HepG2 (cell line): ENCODE measurements at regions not wholly inside any gene's neighbourhood (a gene's known extent, or its start where the extent isn't known, plus 50 kb on each side); places are given as distances from the start of the nearest gene placed in this dataset.

Source experiments
- ATAC-seq: fragments of 200-7000 bp; cut with Tn5 transposase; 3 replicates; pipeline ENCODE4 v1.9.1; 2020; ENCODE audit warnings: mild to moderate bottlenecking, moderate library complexity
- BruUV-seq: library from RNA; stranded (reverse); fragments of 400-500 nt; replicated peaks from 2 replicates; lab custom pipeline; 2021; lab: Mats Ljungman, UMichigan
- CTCF ChIA-PET: fragments of 300-600 bp; formaldehyde crosslinking; extraction: SDS; loops from one replicate; lab custom pipeline; 2021; ENCODE audit warnings: low total read pairs, inconsistent platforms, low intra/inter-chr PET ratio; lab: Yijun Ruan, JAX
- POLR2A ChIA-PET: fragments of 350-600 bp; sonication (Branson Sonifier 250); formaldehyde crosslinking; loops from one replicate; lab custom pipeline; 2020; ENCODE audit warnings: antibody characterized with exemption, inconsistent platforms; lab: Yijun Ruan, JAX
- DNase-seq: peaks from one replicate; pipeline ENCODE4 v3.0.0-alpha.2; 2015; ENCODE audit warnings: low spot score
- FAIRE-seq: peaks from 3 replicates; lab custom pipeline; 2011; peaks lifted over from hg19 to GRCh38; lab: Jason Lieb, UNC
- H2AFZ ChIP-seq: one replicate; pipeline ENCODE4 v1.6.1; 2011; ENCODE audit warnings: low read length, inconsistent platforms
- H3K27ac ChIP-seq: fragments of 300-600 bp; 3 replicates; pipeline ENCODE4 v1.8.0; 2011; ENCODE audit warnings: mixed run types, mild to moderate bottlenecking, mixed read lengths, low read length, inconsistent platforms; ENCODE audit not compliant: insufficient read depth; ENCODE audit errors: extremely low read length
- H3K27me3 ChIP-seq, 2 experiments: fragments of 200-600 bp in 1 of 2; 2 replicates in 1 of 2; 3 replicates in 1 of 2; pipeline versions ENCODE4 v1.6.0 to v1.8.0; 2011; ENCODE audit warnings: low read length in 2 of 2, mild to moderate bottlenecking in 2 of 2, moderate library complexity in 2 of 2, inconsistent platforms in 1 of 2; ENCODE audit not compliant: insufficient read depth in 2 of 2, control insufficient read depth in 1 of 2
- H3K36me3 ChIP-seq, 2 experiments: fragments of 200-600 bp in 1 of 2; replicated peaks in 1 of 2; 2 replicates in 1 of 2; 3 replicates in 1 of 2; pipeline versions ENCODE4 v1.5.1 to v1.8.0; 2011; ENCODE audit warnings: low read length in 2 of 2, inconsistent platforms in 1 of 2; ENCODE audit not compliant: insufficient read depth in 2 of 2, control insufficient read depth in 1 of 2
- H3K4me1 ChIP-seq: 2 replicates; pipeline ENCODE4 v1.5.1; 2012; ENCODE audit warnings: low read length, inconsistent platforms; ENCODE audit not compliant: insufficient read depth
- H3K4me2 ChIP-seq: 2 replicates; pipeline ENCODE4 v1.6.0; 2011; ENCODE audit warnings: low read depth, low read length, inconsistent platforms
- H3K4me3 ChIP-seq, 3 experiments: fragments of 200-600 bp in 1 of 3; sonication (generic), shearing (Covaris generic) in 1 of 3; replicated peaks in 1 of 3; 2 replicates each; pipeline ENCODE4 v1.5.1; 2011 to 2016; ENCODE audit warnings: low read length in 3 of 3, inconsistent platforms in 2 of 3, low read depth in 2 of 3, mild to moderate bottlenecking in 2 of 3, control low read depth in 1 of 3, mixed read lengths in 1 of 3; ENCODE audit not compliant: insufficient read depth in 1 of 3
- H3K79me2 ChIP-seq: one replicate; pipeline ENCODE4 v1.6.1; 2011; ENCODE audit warnings: low read length, inconsistent platforms; ENCODE audit not compliant: insufficient read depth
- H3K9ac ChIP-seq: 2 replicates; pipeline ENCODE4 v1.6.0; 2011; ENCODE audit warnings: mild to moderate bottlenecking, low read depth, low read length, inconsistent platforms; ENCODE audit not compliant: insufficient read depth
- H3K9me3 ChIP-seq: 2 replicates; pipeline ENCODE4 v1.5.1; 2012; ENCODE audit warnings: mild to moderate bottlenecking, low read length
- H4K20me1 ChIP-seq: 2 replicates; pipeline ENCODE4 v1.6.0; 2011; ENCODE audit warnings: inconsistent platforms, mild to moderate bottlenecking, low read length, moderate library complexity; ENCODE audit not compliant: insufficient read depth
- CENPX ChIP-seq: sonication (generic); formaldehyde crosslinking; IDR thresholded peaks from 2 replicates; pipeline ENCODE4 v1.9.0; 2021; ENCODE audit warnings: mild to moderate bottlenecking, missing genetic modification reagents, moderate library complexity
- CREB1 ChIP-seq, 2 experiments: fragments of 450-650 bp in 1 of 2; IDR thresholded peaks; 2 replicates each; pipeline ENCODE4 v1.6.1; 2016 to 2017; ENCODE audit warnings: control low read depth in 1 of 2, mild to moderate bottlenecking in 1 of 2, missing compliant biosample characterization in 1 of 2, missing genetic modification characterization in 1 of 2
- GABPA ChIP-seq, 2 experiments: IDR thresholded peaks; 2 replicates each; pipeline ENCODE4 v1.6.1; 2011 to 2016; ENCODE audit warnings: low read depth in 2 of 2, low read length in 1 of 2, missing biosample characterization in 1 of 2, missing genetic modification characterization in 1 of 2
- HHEX ChIP-seq: IDR thresholded peaks from 2 replicates; pipeline ENCODE4 v1.6.1; 2016; ENCODE audit warnings: control low read depth
- ISL2 ChIP-seq: sonication (generic); formaldehyde crosslinking; IDR thresholded peaks from 2 replicates; pipeline ENCODE4 v1.5.0; 2020; ENCODE audit warnings: missing genetic modification reagents
- MIER2 ChIP-seq: IDR thresholded peaks from 2 replicates; pipeline ENCODE4 v1.6.1; 2016; ENCODE audit warnings: missing biosample characterization, missing genetic modification reagents
- NR2C2 ChIP-seq: sonication (generic); formaldehyde crosslinking; IDR thresholded peaks from 2 replicates; pipeline ENCODE4 v1.4.0; 2020; ENCODE audit warnings: missing genetic modification reagents, mild to moderate bottlenecking, moderate library complexity, borderline replicate concordance
- REXO4 ChIP-seq: sonication (generic); formaldehyde crosslinking; IDR thresholded peaks from 2 replicates; pipeline ENCODE4 v1.8.0; 2022; ENCODE audit warnings: missing genetic modification reagents, mild to moderate bottlenecking, borderline replicate concordance
- SRY ChIP-seq: sonication (generic); formaldehyde crosslinking; IDR thresholded peaks from 2 replicates; pipeline ENCODE4 v1.8.0; 2022; ENCODE audit warnings: mild to moderate bottlenecking, missing genetic modification reagents
- TGIF2 ChIP-seq: IDR thresholded peaks from 2 replicates; pipeline ENCODE4 v1.6.1; 2016; ENCODE audit warnings: control low read depth, missing compliant biosample characterization
- ZBTB8A ChIP-seq: sonication (generic); formaldehyde crosslinking; IDR thresholded peaks from 2 replicates; pipeline ENCODE4 v1.4.0; 2020; ENCODE audit warnings: mild to moderate bottlenecking, low read depth, missing genetic modification reagents, borderline replicate concordance
- ZKSCAN8 ChIP-seq: IDR thresholded peaks from 2 replicates; pipeline ENCODE4 v1.6.1; 2016; ENCODE audit warnings: borderline replicate concordance, missing genetic modification reagents, missing compliant biosample characterization
- ZNF557 ChIP-seq: sonication (generic); formaldehyde crosslinking; IDR thresholded peaks from 2 replicates; pipeline ENCODE4 v1.4.0; 2020; ENCODE audit warnings: missing genetic modification reagents
- ZNF577 ChIP-seq: sonication (generic); formaldehyde crosslinking; IDR thresholded peaks from 2 replicates; pipeline ENCODE4 v1.4.0; 2020; ENCODE audit warnings: mild to moderate bottlenecking, low read depth, missing genetic modification reagents, borderline replicate concordance
- ZNF580 ChIP-seq: IDR thresholded peaks from 2 replicates; pipeline ENCODE4 v1.6.1; 2016; ENCODE audit warnings: low read depth, borderline replicate concordance
- ZNF607 ChIP-seq: sonication (generic); formaldehyde crosslinking; IDR thresholded peaks from 2 replicates; pipeline ENCODE4 v1.5.1; 2020; ENCODE audit warnings: missing genetic modification reagents, mild to moderate bottlenecking, borderline replicate concordance
- ZNF816 ChIP-seq: sonication (generic); formaldehyde crosslinking; IDR thresholded peaks from 2 replicates; pipeline ENCODE4 v1.8.0; 2022; ENCODE audit warnings: missing genetic modification reagents, mild to moderate bottlenecking, borderline replicate concordance
- WGBS: methylation state at CpG from one replicate; pipeline ENCODE4 v1.1.6; 2017; ENCODE audit warnings: low lambda C conversion rate; 5-methylcytosine and 5-hydroxymethylcytosine counted together
- in situ Hi-C: cut with HindIII; loops from 2 replicates; pipeline ENCODE4 v1.10.0; 2017; ENCODE audit warnings: low pct_unique_long_range_greater_than_20kb; ENCODE audit not compliant: extremely low pct_ligation_motif_present
- intact Hi-C: fragments of 100-400 bp; cut with micrococcal nuclease; formaldehyde crosslinking; loops from one replicate; pipeline ENCODE4 v1.10.0; 2022; ENCODE audit not compliant: unreplicated experiment
- TF ChIP-seq, protein P1 (sequence below): sonication (generic); formaldehyde crosslinking; IDR thresholded peaks from 2 replicates; pipeline ENCODE4 v1.5.0; 2020; ENCODE audit warnings: missing genetic modification reagents

- Histone ChIP-seq H2AFZ (no peak overlapping the region), H3K4me1 (no peaks in the 10 kb centered on the region), H3K4me2 (no peak overlapping the region), H3K36me3 (no peaks in the 10 kb centered on the region), H3K9ac (no peak overlapping the region), H4K20me1 (no peaks in the 10 kb centered on the region), H3K79me2 (no peaks in the 10 kb centered on the region), H3K9me3 (no peaks in the 10 kb centered on the region), H3K27me3 (no peaks in the 10 kb centered on the region), H3K4me3 (no peak overlapping the region), H3K27ac (no peak overlapping the region)
- no peak for FAIRE-seq
- in situ Hi-C loops (no loop called here), intact Hi-C loops (no loop called here)
- POLR2A ChIA-PET, result no interaction called here
- CTCF ChIA-PET, result no interaction called here
- BruUV-seq, result no TSS peak
- DNase-seq, result no peak
- ATAC-seq, result no peak
- 0% methylated on average over 3 of the region's 3 CpGs for WGBS
- TF ChIP-seq GABPA (IDR thresholded peaks at IDR 0.05; ENCODE audit: low read depth, low read length) (no peak), GABPA (CRISPR knock-in tag; IDR thresholded peaks at IDR 0.05; ENCODE audit: low read depth) (no peak), SRY (no peak), NR2C2 (no peak), ZNF580 (no peak), ZKSCAN8 (no peak)
Observed at GRCh38 chr4:27276307-27277073, 415.8 kb downstream of the STIM2 start.

GRCh38 chr4:27278615-27279375 lies 418.2 kb downstream of the STIM2 start:
- in situ Hi-C loops, result no loop called here
- Histone ChIP-seq H3K4me2 (no peak overlapping the region), H3K36me3 (no peaks in the 10 kb centered on the region), H3K27me3 (no peaks in the 10 kb centered on the region), H3K79me2 (no peaks in the 10 kb centered on the region), H3K4me3 (no peak overlapping the region), H3K4me1 (no peaks in the 10 kb centered on the region), H3K9me3 (no peaks in the 10 kb centered on the region), H3K9ac (no peak overlapping the region), H3K27ac (no peak overlapping the region), H2AFZ (no peak overlapping the region), H4K20me1 (no peaks in the 10 kb centered on the region)
- peak; percentile 4 for DNase-seq
- intact Hi-C loops, result no loop called here
- ATAC-seq, result peak; percentile 23; the same call in 1 of the 3 replicates
- 37% methylated on average over 5 of the region's 5 CpGs for WGBS
- no peak for FAIRE-seq
- ChIA-PET CTCF (no interaction called here), POLR2A (no interaction called here)
- no TSS peak for BruUV-seq
- TF ChIP-seq CENPX (CRISPR knock-in tag) (no peak), ZNF607 (no peak), ZNF816 (CRISPR knock-in tag) (no peak), TGIF2 (CRISPR knock-in tag) (no peak), ZBTB8A (CRISPR knock-in tag) (no peak), ZNF577 (CRISPR knock-in tag) (no peak), ZNF557 (CRISPR knock-in tag) (0 out of 2 replicates have a peak, but pooled peaks have one; percentile 61), CREB1 (IDR thresholded peaks at IDR 0.05) (no peak), CREB1 (CRISPR knock-in tag; IDR thresholded peaks at IDR 0.05) (no peak), ISL2 (CRISPR knock-in tag) (no peak), MIER2 (CRISPR knock-in tag) (peak; percentile 95), REXO4 (CRISPR knock-in tag) (no peak), HHEX (CRISPR knock-in tag) (no peak)
- TF ChIP-seq, protein P1, sequence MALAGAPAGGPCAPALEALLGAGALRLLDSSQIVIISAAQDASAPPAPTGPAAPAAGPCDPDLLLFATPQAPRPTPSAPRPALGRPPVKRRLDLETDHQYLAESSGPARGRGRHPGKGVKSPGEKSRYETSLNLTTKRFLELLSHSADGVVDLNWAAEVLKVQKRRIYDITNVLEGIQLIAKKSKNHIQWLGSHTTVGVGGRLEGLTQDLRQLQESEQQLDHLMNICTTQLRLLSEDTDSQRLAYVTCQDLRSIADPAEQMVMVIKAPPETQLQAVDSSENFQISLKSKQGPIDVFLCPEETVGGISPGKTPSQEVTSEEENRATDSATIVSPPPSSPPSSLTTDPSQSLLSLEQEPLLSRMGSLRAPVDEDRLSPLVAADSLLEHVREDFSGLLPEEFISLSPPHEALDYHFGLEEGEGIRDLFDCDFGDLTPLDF (CRISPR knock-in tag), result no peak
